ENCODE measurements at regions not wholly inside any gene's neighbourhood (a gene's known extent, or its start where the extent isn't known, plus 50 kb on each side); places are given as distances from the start of the nearest gene placed in this dataset.

DNA sequence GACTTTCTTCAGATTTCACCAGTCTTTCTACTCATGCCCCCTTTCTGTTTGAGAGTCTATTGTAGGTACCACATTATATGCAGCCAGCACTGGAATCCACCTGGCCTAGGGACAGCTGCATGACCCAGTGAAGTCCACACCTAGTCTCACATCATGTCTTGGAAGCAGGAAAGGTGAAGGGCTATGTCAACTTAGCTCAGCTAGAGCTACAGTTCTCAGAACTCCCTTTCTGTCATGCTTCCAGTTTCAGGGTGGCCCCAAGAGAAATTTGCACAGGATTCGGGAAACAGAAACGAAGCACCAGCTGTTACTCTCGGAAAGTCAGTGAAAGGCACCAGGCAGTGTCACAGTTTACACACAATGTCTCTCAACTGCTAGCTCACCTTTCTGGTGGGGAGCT is 51.6 kb upstream of the NLRP1 start:
- DNase-seq (ENCODE audit: insufficient read length, low spot score) (no peak), FAIRE-seq (no peak)

GRCh38 chr17:5638596-5638995 is 54.3 kb upstream of the NLRP1 start:
- no peak for DNase-seq (ENCODE audit: insufficient read length, low spot score)
- FAIRE-seq, result no peak

DNA sequence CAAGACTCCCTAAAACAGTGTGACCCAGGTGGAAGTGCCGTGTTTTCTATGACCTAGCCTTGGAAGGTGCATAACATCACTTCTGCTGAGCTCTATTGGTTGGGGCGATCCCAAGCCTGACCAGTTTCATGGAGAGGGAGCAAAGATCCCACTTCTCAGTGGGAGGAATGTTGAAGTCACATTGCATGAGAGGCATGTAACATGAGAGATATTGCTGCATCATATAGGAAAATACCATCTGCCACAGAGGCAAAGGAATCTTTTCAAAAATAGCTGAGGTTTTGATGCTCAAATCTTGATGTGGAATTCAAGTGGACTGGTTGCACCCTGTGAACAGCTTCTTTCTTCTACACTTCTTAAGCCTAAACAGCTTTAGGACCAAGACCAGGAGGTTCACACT is 56.4 kb upstream of the NLRP1 start:
- DNase-seq (ENCODE audit: insufficient read length, low spot score), result no peak
- FAIRE-seq, result no peak

- DNase-seq (ENCODE audit: insufficient read length, low spot score) (no peak), FAIRE-seq (no peak)
These were observed 58.4 kb upstream of the NLRP1 start for GRCh38 chr17:5642752-5643151.

- DNase-seq (ENCODE audit: insufficient read length, low spot score) (no peak), FAIRE-seq (no peak)
These were observed 59.8 kb upstream of the NLRP1 start for GRCh38 chr17:5644065-5644464.

DNA sequence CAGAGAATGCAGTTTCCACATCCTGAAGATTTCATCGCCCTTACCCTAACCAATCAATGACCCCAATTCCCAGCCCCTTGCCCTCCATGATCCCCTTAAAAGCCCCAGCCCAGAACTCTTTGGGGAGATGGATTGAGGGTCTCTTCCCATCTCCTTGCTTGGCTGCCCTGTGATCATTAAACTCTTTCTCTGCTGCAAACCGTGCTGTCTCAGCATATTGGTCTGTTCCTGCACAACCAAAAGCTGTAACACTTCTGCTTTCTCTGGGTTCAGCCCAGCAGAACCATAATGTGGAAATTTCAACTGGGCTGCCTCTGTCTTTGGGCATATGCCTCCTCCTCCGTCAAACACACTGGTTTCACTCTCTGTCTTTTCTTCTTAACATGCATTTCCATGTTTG is 67.0 kb upstream of the NLRP1 start:
- no peak for FAIRE-seq
- no peak for DNase-seq (ENCODE audit: insufficient read length, low spot score)

GRCh38 chr17:5661491-5662125 is 77.3 kb upstream of the NLRP1 start:
- FAIRE-seq (no peak), DNase-seq (ENCODE audit: insufficient read length, low spot score) (no peak)

- no peak for FAIRE-seq
- no peak for DNase-seq (ENCODE audit: insufficient read length, low spot score)
These were observed 78.2 kb upstream of the NLRP1 start for GRCh38 chr17:5662409-5663085.

DNA sequence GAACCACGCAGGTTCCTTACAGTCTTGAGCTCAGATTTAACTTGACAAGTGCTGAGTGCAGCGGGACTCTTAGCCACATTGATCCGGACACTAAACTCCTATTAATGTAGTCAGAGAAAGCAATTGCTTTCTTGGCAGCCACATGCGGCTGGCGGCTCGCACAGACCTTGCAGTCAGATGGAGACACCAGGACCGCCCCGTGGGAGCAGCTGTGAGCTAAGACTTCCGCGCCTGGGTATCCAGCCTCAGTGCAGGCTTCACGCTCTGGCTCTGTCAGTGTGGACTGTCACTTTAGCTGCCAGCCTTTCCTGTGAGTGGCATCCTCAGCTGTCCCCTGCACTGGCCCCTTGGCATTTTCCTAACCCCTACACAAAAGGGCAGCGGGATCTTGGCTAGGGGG is 80.9 kb upstream of the NLRP1 start:
- FAIRE-seq (no peak), DNase-seq (ENCODE audit: insufficient read length, low spot score) (no peak)

GRCh38 chr17:5667871-5668270 is 83.6 kb upstream of the NLRP1 start:
- DNase-seq (ENCODE audit: insufficient read length, low spot score) (no peak), FAIRE-seq (no peak)

DNA sequence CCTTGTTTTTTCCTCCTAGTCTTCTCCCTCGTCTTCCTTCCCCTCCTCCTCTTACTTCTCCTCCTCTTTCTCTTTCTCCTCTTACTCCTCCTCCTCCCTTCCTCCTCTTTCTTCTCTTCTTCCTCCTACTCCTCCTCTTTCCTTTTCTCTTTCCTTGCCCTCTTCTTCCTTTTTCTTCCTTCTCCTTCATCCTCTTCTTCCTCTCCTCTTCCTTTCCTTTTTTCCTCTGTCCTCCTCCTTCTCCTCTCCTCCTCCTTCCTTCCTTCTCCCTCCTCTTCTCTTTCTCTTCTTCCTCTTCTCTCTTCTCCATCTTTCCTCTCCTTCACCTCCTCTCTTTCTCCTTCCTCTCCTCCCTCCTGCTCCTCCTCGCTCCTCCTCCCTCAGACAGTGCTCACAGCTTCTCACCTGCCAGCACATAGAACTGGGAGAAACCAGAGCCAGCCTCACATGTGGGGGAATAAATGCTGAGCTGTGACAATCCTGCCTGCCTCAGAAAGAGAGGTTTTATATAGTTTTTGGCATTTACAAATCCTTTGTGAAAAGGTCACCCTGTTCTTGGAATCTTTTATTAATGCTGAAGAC is 84.3 kb upstream of the NLRP1 start:
- DNase-seq (ENCODE audit: insufficient read length, low spot score), result no peak

GRCh38 chr17:5669191-5669590 is 84.9 kb upstream of the NLRP1 start:
- DNase-seq (ENCODE audit: insufficient read length, low spot score), result no peak
- FAIRE-seq, result no peak

More for the DNA sequence above, 84.3 kb upstream of the NLRP1 start:
- no peak for FAIRE-seq

DNA sequence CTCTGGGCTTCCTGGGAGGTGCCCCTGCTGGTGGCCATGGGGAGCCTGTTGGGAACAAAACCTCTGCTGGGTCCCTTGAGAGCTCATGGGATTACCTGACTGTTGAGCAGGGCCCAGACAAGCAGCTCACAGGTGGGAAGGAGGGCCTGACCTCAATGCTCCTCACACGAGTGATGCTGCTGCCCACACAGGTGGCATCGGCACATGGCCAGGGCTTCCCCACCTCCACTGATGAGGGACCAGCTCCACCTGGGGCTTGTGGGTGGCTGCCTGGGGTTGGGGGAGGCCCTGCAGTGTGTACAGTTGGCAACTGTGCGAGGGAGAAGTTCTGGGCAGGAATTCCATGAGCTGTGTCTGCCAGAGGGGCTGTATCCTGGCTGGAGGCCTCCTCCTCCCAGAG is 87.8 kb upstream of the NLRP1 start:
- DNase-seq (ENCODE audit: insufficient read length, low spot score) (no peak), FAIRE-seq (no peak)

DNA sequence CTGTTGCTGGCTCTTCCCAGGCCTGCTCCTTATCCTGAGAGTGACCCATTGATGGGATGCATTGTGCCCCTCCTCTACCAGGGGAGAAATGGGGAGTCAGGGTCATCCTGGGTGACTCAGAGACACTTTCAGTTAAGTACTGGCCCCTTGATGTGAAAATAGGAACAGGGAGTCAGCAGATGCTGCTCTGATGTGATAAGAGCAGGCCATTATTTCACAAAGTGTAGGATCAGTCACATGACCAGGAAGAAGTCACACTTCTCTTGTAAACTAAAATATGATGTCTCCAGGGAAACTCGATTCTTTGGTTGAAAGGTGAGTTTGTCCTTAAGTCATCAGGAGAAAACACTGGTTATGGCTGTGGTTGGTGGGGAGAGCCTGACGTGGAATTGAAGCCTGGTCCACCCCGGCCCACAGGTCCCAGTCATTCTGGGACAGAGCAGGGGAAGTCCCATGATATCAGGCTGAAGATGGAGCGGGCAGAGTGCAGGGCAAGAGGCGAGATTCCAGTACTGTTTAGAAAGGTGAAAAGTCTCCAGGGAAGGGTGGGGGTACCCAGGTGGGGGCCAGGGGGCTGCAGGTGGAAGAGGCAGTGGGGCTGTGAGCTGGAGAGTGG is 88.6 kb upstream of the NLRP1 start:
- no peak for FAIRE-seq
- DNase-seq (ENCODE audit: insufficient read length, low spot score), result no peak

DNA sequence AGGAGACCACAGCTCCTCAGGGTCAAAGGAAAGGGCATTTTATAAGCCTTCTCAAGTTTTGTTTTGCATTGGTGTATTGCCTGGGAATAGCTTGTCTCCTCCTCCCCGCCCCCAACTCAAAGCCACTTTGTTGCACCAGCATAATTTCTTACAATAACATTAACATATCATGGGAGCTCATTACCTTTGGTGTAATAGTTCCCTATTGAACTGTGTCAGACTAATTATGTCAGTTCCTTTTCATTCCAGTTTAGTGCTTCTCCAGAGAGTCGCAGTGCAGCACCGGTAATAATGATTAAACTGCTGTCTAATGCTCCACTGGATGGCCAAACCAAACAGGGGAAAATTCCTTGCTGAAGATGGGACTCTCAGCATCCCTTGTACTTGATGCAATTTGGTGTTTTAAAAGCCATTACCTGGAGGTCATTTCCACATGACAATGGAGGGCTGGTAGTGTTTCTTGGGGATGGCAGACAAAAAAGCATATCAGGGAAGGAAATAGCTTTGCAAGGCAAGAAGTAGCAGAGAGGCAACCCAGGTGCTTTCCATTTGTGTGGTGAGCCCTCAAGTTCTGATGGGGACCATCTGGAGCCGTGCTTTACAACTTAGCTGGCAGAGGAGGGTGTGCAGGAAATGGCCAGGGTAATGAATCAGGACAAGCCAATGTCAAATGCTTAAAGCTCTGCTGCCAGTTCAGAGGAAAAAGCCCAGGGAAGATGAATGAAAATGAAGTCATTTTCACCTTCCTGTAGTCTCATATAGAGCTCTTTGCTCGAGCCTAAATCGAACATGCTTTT is 91.5 kb upstream of the NLRP1 start:
- DNase-seq (ENCODE audit: insufficient read length, low spot score), result no peak
- no peak for FAIRE-seq

GRCh38 chr17:5677620-5678019 is 93.3 kb upstream of the NLRP1 start:
- DNase-seq (ENCODE audit: insufficient read length, low spot score) (no peak), FAIRE-seq (no peak)

DNA sequence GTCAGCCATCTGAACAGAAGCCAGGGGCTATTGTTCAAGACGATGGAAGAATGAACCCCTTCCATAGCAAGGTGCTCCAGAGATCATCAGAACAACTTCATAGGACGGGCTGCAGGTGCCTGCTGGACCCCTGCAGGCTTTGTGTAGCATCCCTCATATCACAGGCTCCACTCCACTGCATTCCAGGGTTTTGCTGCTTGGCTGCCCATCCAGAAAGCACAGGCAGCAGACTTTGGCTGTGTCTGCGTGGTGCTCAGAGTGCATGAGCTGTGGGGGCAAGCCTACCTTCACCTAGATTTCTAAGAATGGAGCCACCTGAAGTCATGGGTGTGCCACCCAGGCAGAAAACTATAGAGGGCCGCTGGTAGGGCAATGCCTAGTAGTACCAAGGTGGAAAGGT is 93.9 kb upstream of the NLRP1 start:
- no peak for FAIRE-seq
- DNase-seq (ENCODE audit: insufficient read length, low spot score), result no peak

DNA sequence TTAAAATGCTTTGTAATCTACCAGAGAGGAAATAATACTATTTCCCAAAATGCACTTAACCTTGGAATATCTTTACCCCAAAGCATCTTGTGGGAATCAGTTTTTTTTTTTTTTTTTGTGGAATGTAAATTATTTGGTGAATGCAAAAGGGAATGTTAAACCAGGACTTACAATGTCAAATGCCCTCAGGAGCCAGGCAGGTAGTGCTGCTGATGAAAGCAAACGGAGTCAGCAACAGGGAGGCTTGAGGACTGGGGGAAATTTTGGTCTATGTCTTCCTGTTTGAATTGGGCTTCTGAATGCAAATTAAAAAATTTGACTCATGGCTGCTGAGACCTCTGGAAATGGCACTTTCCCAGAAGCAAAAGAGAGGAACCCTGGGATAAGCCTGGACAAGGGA is 96.5 kb upstream of the NLRP1 start:
- FAIRE-seq (no peak), DNase-seq (ENCODE audit: insufficient read length, low spot score) (no peak)

DNA sequence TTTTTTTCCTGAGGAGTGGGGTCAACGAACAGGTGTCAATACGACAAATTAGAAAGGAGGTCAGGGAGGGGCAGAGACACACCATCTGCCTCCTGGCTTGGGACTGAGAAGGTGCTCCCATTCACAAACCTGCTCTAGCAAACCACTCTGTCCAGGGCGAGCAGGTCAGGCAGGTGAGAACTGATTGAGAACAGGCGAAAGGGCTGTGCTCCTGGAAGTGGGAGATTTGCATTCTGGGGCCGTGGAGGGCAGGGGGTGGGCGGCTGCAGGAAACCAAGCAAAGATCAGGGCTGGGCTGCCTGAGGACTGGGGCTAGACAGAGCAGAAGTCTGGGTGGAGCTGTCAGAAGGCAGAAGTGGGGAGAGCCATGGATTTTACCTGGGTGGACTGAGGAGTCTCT is 98.9 kb upstream of the NLRP1 start:
- FAIRE-seq, result no peak
- no peak for DNase-seq (ENCODE audit: insufficient read length, low spot score)

GRCh38 chr17:5686074-5686635 is 101.8 kb upstream of the NLRP1 start:
- DNase-seq (ENCODE audit: insufficient read length, low spot score) (no peak), FAIRE-seq (no peak)

GRCh38 chr17:5687646-5688045 is 103.3 kb upstream of the NLRP1 start:
- DNase-seq (ENCODE audit: insufficient read length, low spot score) (no peak), FAIRE-seq (no peak)

Data from GM19239 (cell line).